Testis (tissue), 2 donors: ENCODE measurements at regions not wholly inside any gene's neighbourhood (a gene's known extent, or its start where the extent isn't known, plus 50 kb on each side); places are given as distances from the start of the nearest gene placed in this dataset.

Experiments
- DNase-seq: peaks from one replicate; pipeline ENCODE4 v3.0.0-alpha.2; 2019
- H3K27ac ChIP-seq, 2 donors: fragments of 200-600 bp; sonication (generic); one replicate each; pipeline ENCODE4 v1.5.1; 2019
- H3K27me3 ChIP-seq: fragments of 200-600 bp; sonication (generic); one replicate; pipeline ENCODE4 v1.5.1; 2019
- H3K36me3 ChIP-seq: fragments of 200-600 bp; sonication (generic); one replicate; pipeline ENCODE4 v1.5.1; 2017; ENCODE audit warnings: low read depth; ENCODE audit errors: missing control alignments
- H3K4me1 ChIP-seq: fragments of 200-600 bp; sonication (generic); one replicate; pipeline ENCODE4 v1.5.1; 2019
- H3K4me3 ChIP-seq, 2 donors: fragments of 200-600 bp; sonication (generic); one replicate each; pipeline ENCODE4 v1.5.1; 2017 to 2019
- H3K9me3 ChIP-seq: fragments of 200-600 bp; sonication (generic); one replicate; pipeline ENCODE4 v1.5.1; 2017
- CTCF ChIP-seq, 3 experiments: fragments of 450-650 bp in 2 of 3; fragments of 200-600 bp in 1 of 3; sonication (generic) in 1 of 3; IDR thresholded peaks; one replicate each; pipeline ENCODE4 v1.5.1; 2016 to 2019; ENCODE audit warnings: antibody characterized with exemption in 3 of 3, mild to moderate bottlenecking in 2 of 3, moderate library complexity in 1 of 3
- POLR2A ChIP-seq: fragments of 450-650 bp; IDR thresholded peaks from one replicate; pipeline ENCODE4 v1.6.1; 2017; ENCODE audit warnings: antibody characterized with exemption, mild to moderate bottlenecking, moderate library complexity
- WGBS, 2 donors: methylation state at CpG; one replicate each; pipeline ENCODE4 v1.1.5; 2018; 5-methylcytosine and 5-hydroxymethylcytosine counted together
- intact Hi-C: fragments of 100-400 bp; cut with DNase I; formaldehyde crosslinking; loops from one replicate; pipeline ENCODE4 v1.15.1; 2023; ENCODE audit warnings: low total_unique reads

GRCh38 chr7:115694424-115694823 lies 336.1 kb downstream of the TFEC start:
- Histone ChIP-seq H3K9me3 (no peaks in the 10 kb centered on the region), H3K36me3 (no peaks in the 10 kb centered on the region), H3K4me3 (no peak overlapping the region), H3K27ac (no peak overlapping the region), H3K4me1 (no peaks in the 10 kb centered on the region), H3K27me3 (no peaks in the 10 kb centered on the region)
- intact Hi-C loops: no loop called here
- DNase-seq: no peak
- TF ChIP-seq POLR2A: no peak
- no peak for TF ChIP-seq CTCF (IDR thresholded peaks at IDR 0.05)

- DNase-seq: no peak
- 79 to 83% methylated on average over 4 of the region's 4 CpGs for WGBS, 2 donors
- intact Hi-C loops: no loop called here
- H3K36me3 ChIP-seq: no peaks in the 10 kb centered on the region
- no peaks in the 10 kb centered on the region for H3K27me3 ChIP-seq
- no peak for TF ChIP-seq CTCF (IDR thresholded peaks at IDR 0.05)
- H3K4me3 ChIP-seq: no peak overlapping the region
- H3K9me3 ChIP-seq: no peaks in the 10 kb centered on the region
- H3K27ac ChIP-seq: no peak overlapping the region
- no peaks in the 10 kb centered on the region for H3K4me1 ChIP-seq
Measured at GRCh38 chr7:115693779-115694178, 336.8 kb downstream of the TFEC start.

GRCh38 chr7:115689941-115690340 lies 340.6 kb downstream of the TFEC start:
- 86 to 90% methylated on average over 1 of the region's 1 CpG for WGBS, 2 donors
- Histone ChIP-seq H3K36me3 (no peaks in the 10 kb centered on the region), H3K27me3 (no peaks in the 10 kb centered on the region), H3K4me1 (no peaks in the 10 kb centered on the region), H3K9me3 (no peaks in the 10 kb centered on the region), H3K4me3 (no peak overlapping the region), H3K27ac (no peak overlapping the region)
- no peak for DNase-seq
- intact Hi-C loops: no loop called here
- TF ChIP-seq POLR2A: no peak
- no peak for TF ChIP-seq CTCF (IDR thresholded peaks at IDR 0.05)

- Histone ChIP-seq H3K4me1 (no peaks in the 10 kb centered on the region), H3K36me3 (no peaks in the 10 kb centered on the region), H3K9me3 (no peaks in the 10 kb centered on the region), H3K27me3 (no peaks in the 10 kb centered on the region), H3K4me3 (no peak overlapping the region), H3K27ac (no peak overlapping the region)
- WGBS, 2 donors: 93 to 94% methylated on average over 3 of the region's 3 CpGs
- DNase-seq: no peak
- TF ChIP-seq CTCF (IDR thresholded peaks at IDR 0.05) (no peak), POLR2A (no peak)
- intact Hi-C loops: no loop called here
Measured at GRCh38 chr7:115683093-115683492, 347.5 kb downstream of the TFEC start.

- no peak overlapping the region for H3K27ac ChIP-seq
- WGBS, 2 donors: 84 to 88% methylated on average over 3 of the region's 3 CpGs
- no peaks in the 10 kb centered on the region for H3K9me3 ChIP-seq
- TF ChIP-seq POLR2A: no peak
- no peak for TF ChIP-seq CTCF (IDR thresholded peaks at IDR 0.05)
- H3K4me3 ChIP-seq: no peak overlapping the region
- no peaks in the 10 kb centered on the region for H3K36me3 ChIP-seq
- H3K27me3 ChIP-seq: no peaks in the 10 kb centered on the region
- no peak for DNase-seq
- intact Hi-C loops: no loop called here
- H3K4me1 ChIP-seq: no peaks in the 10 kb centered on the region
Measured at GRCh38 chr7:115682507-115682906, 348.1 kb downstream of the TFEC start.
